GM18867 (cell line): ENCODE measurements at regions not wholly inside any gene's neighbourhood (a gene's known extent, or its start where the extent isn't known, plus 50 kb on each side); places are given as distances from the start of the nearest gene placed in this dataset.
"Not testable (repeated sequence)": the region's sequence is repeated elsewhere in the genome, so short reads cannot be mapped to it uniquely, and the experiment has no call there.

Source experiments
- ATAC-seq: cut with Tn5 transposase; IDR thresholded peaks from one replicate; pipeline ENCODE4 v1.9.1; 2021; ENCODE audit warnings: mild to moderate bottlenecking, moderate library complexity; ENCODE audit not compliant: unreplicated experiment

DNA sequence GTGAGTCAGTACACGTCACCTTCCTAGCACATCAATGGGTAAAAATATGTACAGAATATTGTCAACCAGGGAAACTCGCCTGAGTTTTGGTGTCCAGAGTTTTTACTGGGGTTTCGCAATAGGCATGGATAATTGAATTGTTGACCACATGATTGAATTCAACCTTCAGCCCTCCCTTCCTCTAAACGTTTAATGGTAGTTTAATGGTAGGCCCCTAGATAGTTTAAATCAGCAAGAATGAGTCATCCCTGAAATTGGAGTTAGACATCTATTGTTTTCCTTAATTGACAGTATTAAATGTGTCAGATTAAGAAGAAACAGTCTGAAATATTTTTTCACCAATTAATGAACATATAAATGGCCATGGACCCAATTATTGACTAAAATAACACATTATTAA lies 57.8 kb upstream of the CACNA2D1 start:
- ATAC-seq, result no peak

DNA sequence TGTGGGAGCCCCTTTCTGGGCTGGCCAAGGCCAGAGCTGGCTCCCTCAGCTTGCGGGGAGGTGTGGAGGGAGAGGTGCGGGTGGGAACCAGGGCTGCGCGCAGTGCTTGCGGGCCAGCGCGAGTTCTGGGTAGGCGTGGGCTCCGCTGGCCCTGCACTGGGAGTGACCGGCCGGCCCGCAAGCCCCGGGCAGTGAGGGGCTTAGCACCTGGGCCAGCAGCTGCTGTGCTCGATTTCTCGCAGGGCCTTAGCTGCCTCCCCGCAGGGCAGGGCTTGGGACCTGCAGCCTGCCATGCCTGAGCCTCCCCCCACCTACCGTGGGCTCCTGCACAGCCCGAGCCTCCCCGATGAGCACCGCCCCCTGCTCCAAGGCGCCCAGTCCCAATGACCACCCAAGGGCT lies 56.0 kb upstream of the CACNA2D1 start:
- ATAC-seq, result not testable (repeated sequence)

DNA sequence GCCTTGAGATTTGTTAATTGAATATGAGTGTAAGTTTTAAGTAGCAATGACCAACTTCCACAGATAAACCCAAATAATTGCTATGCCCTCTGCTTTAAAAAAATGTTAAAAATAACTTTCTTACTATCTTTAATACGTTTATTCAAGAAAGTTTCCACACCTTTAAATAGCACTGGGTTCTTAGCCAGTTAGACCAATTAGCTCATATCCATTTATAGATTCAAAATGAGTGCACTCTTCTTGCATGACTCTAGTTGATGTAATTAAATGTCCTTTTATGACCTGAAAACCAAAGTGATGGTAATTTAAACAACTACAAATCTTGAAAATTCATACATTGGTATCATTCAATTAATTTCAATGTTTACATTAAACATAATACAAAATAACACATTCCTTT lies 50.8 kb upstream of the CACNA2D1 start:
- ATAC-seq, result no peak
